Tibial nerve (tissue), 3 donors: ENCODE measurements at regions not wholly inside any gene's neighbourhood (a gene's known extent, or its start where the extent isn't known, plus 50 kb on each side); places are given as distances from the start of the nearest gene placed in this dataset.

Experiments
- POLR2A ChIP-seq, 2 donors: fragments of 450-650 bp; IDR thresholded peaks; one replicate each; pipeline ENCODE4 v1.6.1; 2017; ENCODE audit warnings: antibody characterized with exemption in 2 of 2, mild to moderate bottlenecking in 2 of 2, moderate library complexity in 2 of 2
- TF ChIP-seq, protein P1 (sequence below), 5 experiments: fragments of 200-600 bp in 3 of 5; fragments of 450-650 bp in 2 of 5; sonication (generic) in 3 of 5; IDR thresholded peaks; one replicate each; pipeline ENCODE4 v1.5.1; 2016 to 2019; ENCODE audit warnings: antibody characterized with exemption in 5 of 5, mild to moderate bottlenecking in 3 of 5, moderate library complexity in 2 of 5

DNA sequence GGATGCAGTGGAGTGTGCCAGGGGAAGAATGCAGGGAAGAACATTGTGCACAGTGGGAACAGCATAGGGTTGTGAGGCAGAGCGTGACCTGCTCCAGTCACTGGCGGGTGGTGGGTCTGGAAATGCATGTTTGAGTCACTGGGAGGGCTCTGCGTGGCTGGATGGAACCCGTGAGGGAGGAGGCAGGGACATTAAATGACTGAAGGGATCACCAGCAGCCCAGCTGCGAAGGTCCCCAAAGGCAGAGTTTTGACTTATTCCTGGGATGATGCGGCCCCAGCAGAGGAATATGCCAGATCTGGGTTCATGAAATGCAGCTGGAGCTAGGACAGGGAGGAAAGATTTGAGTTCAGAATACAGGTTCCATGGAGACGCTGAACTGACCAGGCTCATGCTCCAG lies 104.0 kb upstream of the FGF3 start:
- TF ChIP-seq, protein P1, sequence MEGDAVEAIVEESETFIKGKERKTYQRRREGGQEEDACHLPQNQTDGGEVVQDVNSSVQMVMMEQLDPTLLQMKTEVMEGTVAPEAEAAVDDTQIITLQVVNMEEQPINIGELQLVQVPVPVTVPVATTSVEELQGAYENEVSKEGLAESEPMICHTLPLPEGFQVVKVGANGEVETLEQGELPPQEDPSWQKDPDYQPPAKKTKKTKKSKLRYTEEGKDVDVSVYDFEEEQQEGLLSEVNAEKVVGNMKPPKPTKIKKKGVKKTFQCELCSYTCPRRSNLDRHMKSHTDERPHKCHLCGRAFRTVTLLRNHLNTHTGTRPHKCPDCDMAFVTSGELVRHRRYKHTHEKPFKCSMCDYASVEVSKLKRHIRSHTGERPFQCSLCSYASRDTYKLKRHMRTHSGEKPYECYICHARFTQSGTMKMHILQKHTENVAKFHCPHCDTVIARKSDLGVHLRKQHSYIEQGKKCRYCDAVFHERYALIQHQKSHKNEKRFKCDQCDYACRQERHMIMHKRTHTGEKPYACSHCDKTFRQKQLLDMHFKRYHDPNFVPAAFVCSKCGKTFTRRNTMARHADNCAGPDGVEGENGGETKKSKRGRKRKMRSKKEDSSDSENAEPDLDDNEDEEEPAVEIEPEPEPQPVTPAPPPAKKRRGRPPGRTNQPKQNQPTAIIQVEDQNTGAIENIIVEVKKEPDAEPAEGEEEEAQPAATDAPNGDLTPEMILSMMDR (IDR thresholded peaks at IDR 0.05): no peak
- no peak for TF ChIP-seq POLR2A (IDR thresholded peaks at IDR 0.05)
